Lung (tissue), 11 donors: ENCODE measurements at regions not wholly inside any gene's neighbourhood (a gene's known extent, or its start where the extent isn't known, plus 50 kb on each side); places are given as distances from the start of the nearest gene placed in this dataset.

ENCODE experiments used
- ATAC-seq: fragments of 200-7000 bp; cut with Tn5 transposase; one replicate; pipeline ENCODE4 v1.9.1; 2020; ENCODE audit warnings: moderate number of reproducible peaks; ENCODE audit not compliant: insufficient read depth, low FRiP score
- DNase-seq, 3 donors: peaks; one replicate each; pipeline ENCODE4 v3.0.0-alpha.2; 2013 to 2017
- H3K27ac ChIP-seq, 2 donors: one replicate each; pipeline ENCODE4 v1.5.1; 2013; ENCODE audit warnings: mild to moderate bottlenecking in 2 of 2, moderate library complexity in 2 of 2, control low read depth in 1 of 2, inconsistent platforms in 1 of 2, low read depth in 1 of 2, low read length in 1 of 2
- H3K27me3 ChIP-seq, 3 donors: one replicate each; pipeline ENCODE4 v1.5.1; 2013; ENCODE audit warnings: low read length in 2 of 3; ENCODE audit not compliant: control insufficient read depth in 3 of 3, insufficient read depth in 3 of 3
- H3K36me3 ChIP-seq, 4 donors: one replicate each; pipeline ENCODE4 v1.5.1; 2013; ENCODE audit warnings: low read length in 4 of 4, mild to moderate bottlenecking in 1 of 4, moderate library complexity in 1 of 4; ENCODE audit not compliant: control insufficient read depth in 4 of 4, insufficient read depth in 4 of 4
- H3K4me1 ChIP-seq, 5 donors: one replicate each; pipeline ENCODE4 v1.5.1; 2013; ENCODE audit warnings: low read length in 5 of 5, mild to moderate bottlenecking in 2 of 5, moderate library complexity in 1 of 5; ENCODE audit not compliant: control insufficient read depth in 5 of 5, insufficient read depth in 5 of 5
- H3K4me3 ChIP-seq: one replicate; pipeline ENCODE4 v1.5.1; 2013; ENCODE audit warnings: mild to moderate bottlenecking, control low read depth, moderate library complexity
- H3K9ac ChIP-seq, 2 donors: one replicate each; pipeline ENCODE4 v1.5.1; 2013; ENCODE audit warnings: low read length in 2 of 2, control low read depth in 1 of 2; ENCODE audit not compliant: insufficient read depth in 1 of 2
- H3K9me3 ChIP-seq, 4 donors: one replicate each; pipeline ENCODE4 v1.5.1; 2013; ENCODE audit warnings: low read length in 3 of 4, mild to moderate bottlenecking in 1 of 4, moderate library complexity in 1 of 4; ENCODE audit not compliant: control insufficient read depth in 4 of 4, insufficient read depth in 3 of 4
- WGBS, 2 donors: extraction: QIAGEN DNeasy Blood & Tissue Kit; methylation state at CpG; one replicate each; pipeline ENCODE4 v1.1.7; 2013; 5-methylcytosine and 5-hydroxymethylcytosine counted together
- TF ChIP-seq, protein P1 (sequence below): IDR thresholded peaks from 2 replicates; pipeline ENCODE4 v1.5.1; 2012; ENCODE audit warnings: mild to moderate bottlenecking; ENCODE audit errors: control extremely low read depth, extremely low read depth
- donor health status: control.
- donor health status: control.
- donor health status: Bipolar disorder and iron deficiency.
- donor health status: healthy.
- donor health status: DM: yes; HTN: yes; CAD: no.

- Histone ChIP-seq H3K27ac (no peak overlapping the region), H3K9me3 (peaks cover 0 to 2% (median 0%) of the 10 kb centered on the region in 4 donors), H3K9ac (no peak overlapping the region), H3K4me3 (no peak overlapping the region), H3K27me3 (no peaks in the 10 kb centered on the region), H3K36me3 (no peaks in the 10 kb centered on the region), H3K4me1 (peaks cover 0 to 27% (median 5%) of the 10 kb centered on the region in 5 donors)
- no peak for ATAC-seq
- TF ChIP-seq, protein P1, sequence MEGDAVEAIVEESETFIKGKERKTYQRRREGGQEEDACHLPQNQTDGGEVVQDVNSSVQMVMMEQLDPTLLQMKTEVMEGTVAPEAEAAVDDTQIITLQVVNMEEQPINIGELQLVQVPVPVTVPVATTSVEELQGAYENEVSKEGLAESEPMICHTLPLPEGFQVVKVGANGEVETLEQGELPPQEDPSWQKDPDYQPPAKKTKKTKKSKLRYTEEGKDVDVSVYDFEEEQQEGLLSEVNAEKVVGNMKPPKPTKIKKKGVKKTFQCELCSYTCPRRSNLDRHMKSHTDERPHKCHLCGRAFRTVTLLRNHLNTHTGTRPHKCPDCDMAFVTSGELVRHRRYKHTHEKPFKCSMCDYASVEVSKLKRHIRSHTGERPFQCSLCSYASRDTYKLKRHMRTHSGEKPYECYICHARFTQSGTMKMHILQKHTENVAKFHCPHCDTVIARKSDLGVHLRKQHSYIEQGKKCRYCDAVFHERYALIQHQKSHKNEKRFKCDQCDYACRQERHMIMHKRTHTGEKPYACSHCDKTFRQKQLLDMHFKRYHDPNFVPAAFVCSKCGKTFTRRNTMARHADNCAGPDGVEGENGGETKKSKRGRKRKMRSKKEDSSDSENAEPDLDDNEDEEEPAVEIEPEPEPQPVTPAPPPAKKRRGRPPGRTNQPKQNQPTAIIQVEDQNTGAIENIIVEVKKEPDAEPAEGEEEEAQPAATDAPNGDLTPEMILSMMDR = no peak
- DNase-seq = no peak
- 81 to 93% methylated on average over 1 of the region's 1 CpG for WGBS, 2 donors
These were observed 69.9 kb upstream of the MMADHC start for GRCh38 chr2:149657401-149658040.

DNA sequence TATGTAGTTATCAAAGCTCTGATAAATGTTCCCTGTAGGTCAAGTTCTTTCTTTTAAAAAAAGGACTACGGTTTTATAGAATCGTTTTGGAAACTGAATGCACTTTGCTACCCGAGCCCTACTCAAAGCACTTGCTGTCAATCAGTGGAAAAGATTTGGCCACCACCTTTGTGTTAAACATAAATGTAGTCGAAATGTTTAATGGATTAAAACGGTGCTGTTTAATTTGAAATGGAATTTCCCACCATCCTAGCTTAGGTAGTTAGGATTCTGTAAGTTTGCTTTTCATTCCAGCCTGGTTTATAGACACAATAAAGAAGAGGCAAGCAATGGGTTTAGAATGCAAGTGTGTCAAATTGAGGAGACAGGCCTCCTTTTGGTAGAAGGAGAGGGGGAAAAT lies 69.4 kb upstream of the MMADHC start:
- H3K9me3 ChIP-seq = peaks cover 0 to 2% (median 0%) of the 10 kb centered on the region in 4 donors
- DNase-seq = no peak
- no peak overlapping the region for H3K4me3 ChIP-seq
- TF ChIP-seq, protein P1 = no peak
- ATAC-seq = no peak
- no peaks in the 10 kb centered on the region for H3K36me3 ChIP-seq
- no peak overlapping the region for H3K27ac ChIP-seq
- peaks cover 0 to 29% (median 5%) of the 10 kb centered on the region in 5 donors for H3K4me1 ChIP-seq
- H3K9ac ChIP-seq = no peak overlapping the region
- 77 to 86% methylated on average over 5 of the region's 5 CpGs for WGBS, 2 donors
- no peaks in the 10 kb centered on the region for H3K27me3 ChIP-seq

GRCh38 chr2:149653831-149654445 lies 66.4 kb upstream of the MMADHC start:
- ATAC-seq = no peak
- no peaks in the 10 kb centered on the region for H3K36me3 ChIP-seq
- 84 to 87% methylated on average over 3 of the region's 3 CpGs for WGBS, 2 donors

More at GRCh38 chr2:149653831-149654445, 66.4 kb upstream of the MMADHC start:
- Histone ChIP-seq H3K27ac (no peak overlapping the region), H3K4me1 (peaks cover 0 to 34% (median 5%) of the 10 kb centered on the region in 5 donors), H3K9me3 (peaks cover 0 to 2% (median under 1%) of the 10 kb centered on the region in 4 donors), H3K4me3 (no peak overlapping the region), H3K27me3 (no peaks in the 10 kb centered on the region), H3K9ac (no peak overlapping the region)
- DNase-seq = no peak
- TF ChIP-seq, protein P1 = no peak
